Esophagus squamous epithelium (tissue), 5 donors: ENCODE measurements at regions not wholly inside any gene's neighbourhood (a gene's known extent, or its start where the extent isn't known, plus 50 kb on each side); places are given as distances from the start of the nearest gene placed in this dataset.

Source experiments
- DNase-seq: peaks from one replicate; lab custom pipeline; 2025; lab: John Stamatoyannopoulos, UW
- H3K27ac ChIP-seq, 4 donors: fragments of 200-600 bp; sonication (generic); one replicate each; pipeline ENCODE4 v1.5.1; 2016 to 2019; ENCODE audit warnings: mild to moderate bottlenecking in 1 of 4
- H3K27me3 ChIP-seq, 4 donors: fragments of 200-600 bp; sonication (generic); 1 replicate in 3 of 4; 2 replicates in 1 of 4; pipeline versions ENCODE4 v1.5.1 to v1.6.0; 2017 to 2021; ENCODE audit warnings: antibody characterized with exemption in 1 of 4
- H3K36me3 ChIP-seq, 3 donors: fragments of 200-600 bp; sonication (generic); one replicate each; pipeline ENCODE4 v1.5.1; 2016 to 2019
- H3K4me1 ChIP-seq, 3 donors: fragments of 200-600 bp; sonication (generic); one replicate each; pipeline ENCODE4 v1.5.1; 2017 to 2019
- H3K4me3 ChIP-seq, 4 donors: fragments of 200-600 bp; sonication (generic); 1 replicate in 3 of 4; 2 replicates in 1 of 4; pipeline ENCODE4 v1.5.1; 2016 to 2019; ENCODE audit warnings: mild to moderate bottlenecking in 2 of 4, moderate library complexity in 1 of 4
- H3K9me3 ChIP-seq, 3 donors: fragments of 200-600 bp; sonication (generic); one replicate each; pipeline ENCODE4 v1.5.1; 2016 to 2019
- CTCF ChIP-seq, 6 experiments: fragments of 450-650 bp in 4 of 6; fragments of 200-600 bp in 2 of 6; sonication (generic) in 2 of 6; IDR thresholded peaks; one replicate each; pipeline ENCODE4 v1.5.1; 2016 to 2019; ENCODE audit warnings: antibody characterized with exemption in 6 of 6, mild to moderate bottlenecking in 4 of 6, moderate library complexity in 4 of 6
- POLR2A ChIP-seq, 4 donors: fragments of 450-650 bp; IDR thresholded peaks; one replicate each; pipeline ENCODE4 v1.6.1; 2017; ENCODE audit warnings: antibody characterized with exemption in 4 of 4, mild to moderate bottlenecking in 4 of 4, moderate library complexity in 3 of 4
- WGBS, 2 donors: methylation state at CpG; one replicate each; pipeline ENCODE4 v1.1.5; 2018; 5-methylcytosine and 5-hydroxymethylcytosine counted together
- intact Hi-C: fragments of 100-400 bp; cut with DNase I; formaldehyde crosslinking; loops from one replicate; pipeline ENCODE4 v1.15.0; 2022
- donor health status: DM: yes; HTN: yes; CAD: no.

- no peak overlapping the region for H3K27ac ChIP-seq
- H3K27me3 ChIP-seq = no peaks in the 10 kb centered on the region
- no peaks in the 10 kb centered on the region for H3K36me3 ChIP-seq
- DNase-seq = no peak
- intact Hi-C loops = no loop called here
- TF ChIP-seq CTCF (IDR thresholded peaks at IDR 0.05) = no peak
- no peak for TF ChIP-seq POLR2A (IDR thresholded peaks at IDR 0.05)
- WGBS, 2 donors = 59 to 63% methylated on average over 4 of the region's 4 CpGs
- no peak overlapping the region for H3K4me3 ChIP-seq
- no peaks in the 10 kb centered on the region for H3K4me1 ChIP-seq
- H3K9me3 ChIP-seq = no peaks in the 10 kb centered on the region
Measured at GRCh38 chr2:138960191-138960590, 180.0 kb upstream of the NXPH2 start.

GRCh38 chr2:138959031-138959430 lies 178.8 kb upstream of the NXPH2 start:
- no peak for TF ChIP-seq POLR2A (IDR thresholded peaks at IDR 0.05)
- no peak for TF ChIP-seq CTCF (IDR thresholded peaks at IDR 0.05)
- 81 to 82% methylated on average over 2 of the region's 2 CpGs for whole genome bisulfite sequencing, 2 donors
- no peak overlapping the region for H3K4me3 ChIP-seq
- H3K9me3 ChIP-seq = no peaks in the 10 kb centered on the region
- intact Hi-C loops = no loop called here
- no peak overlapping the region for H3K27ac ChIP-seq
- no peak for DNase-seq
- H3K4me1 ChIP-seq = no peaks in the 10 kb centered on the region
- no peaks in the 10 kb centered on the region for H3K36me3 ChIP-seq
- no peaks in the 10 kb centered on the region for H3K27me3 ChIP-seq

GRCh38 chr2:138956116-138956515 lies 175.9 kb upstream of the NXPH2 start:
- no peaks in the 10 kb centered on the region for H3K4me1 ChIP-seq
- H3K9me3 ChIP-seq = no peaks in the 10 kb centered on the region
- WGBS, 2 donors = 48 to 56% methylated on average over 1 to 2 of the region's 2 CpGs
- H3K27me3 ChIP-seq = no peaks in the 10 kb centered on the region
- intact Hi-C loops = no loop called here
- no peaks in the 10 kb centered on the region for H3K36me3 ChIP-seq
- no peak overlapping the region for H3K27ac ChIP-seq
- TF ChIP-seq CTCF (IDR thresholded peaks at IDR 0.05) = no peak
- TF ChIP-seq POLR2A (IDR thresholded peaks at IDR 0.05) = no peak
- DNase-seq = no peak
- H3K4me3 ChIP-seq = no peak overlapping the region

- Histone ChIP-seq H3K27me3 (no peaks in the 10 kb centered on the region), H3K4me3 (no peak overlapping the region), H3K9me3 (no peaks in the 10 kb centered on the region), H3K36me3 (no peaks in the 10 kb centered on the region), H3K27ac (no peak overlapping the region), H3K4me1 (no peaks in the 10 kb centered on the region)
- 68 to 72% methylated on average over 2 of the region's 2 CpGs for WGBS, 2 donors
- no peak for TF ChIP-seq CTCF (IDR thresholded peaks at IDR 0.05)
- TF ChIP-seq POLR2A (IDR thresholded peaks at IDR 0.05) = no peak
- intact Hi-C loops = no loop called here
- DNase-seq = no peak
Measured at GRCh38 chr2:138950486-138950885, 170.3 kb upstream of the NXPH2 start.

GRCh38 chr2:138949517-138949916 lies 169.3 kb upstream of the NXPH2 start:
- no peak for DNase-seq
- intact Hi-C loops = no loop called here
- 45 to 70% methylated on average over 3 of the region's 3 CpGs for WGBS, 2 donors

More at GRCh38 chr2:138949517-138949916, 169.3 kb upstream of the NXPH2 start:
- Histone ChIP-seq H3K9me3 (no peaks in the 10 kb centered on the region), H3K27ac (no peak overlapping the region), H3K4me3 (no peak overlapping the region), H3K27me3 (no peaks in the 10 kb centered on the region), H3K4me1 (no peaks in the 10 kb centered on the region), H3K36me3 (no peaks in the 10 kb centered on the region)
- TF ChIP-seq CTCF (IDR thresholded peaks at IDR 0.05) (no peak), POLR2A (IDR thresholded peaks at IDR 0.05) (no peak)
